Parathyroid adenoma (tissue), 2 donors: ENCODE measurements at regions not wholly inside any gene's neighbourhood (a gene's known extent, or its start where the extent isn't known, plus 50 kb on each side); places are given as distances from the start of the nearest gene placed in this dataset.

Experiments used
- H2AFZ ChIP-seq: fragments of 300-600 bp; sonication (generic); one replicate; pipeline ENCODE4 v1.7.0; 2017; ENCODE audit warnings: antibody characterized with exemption, mild to moderate bottlenecking
- H3K27ac ChIP-seq: fragments of 300-600 bp; sonication (generic); one replicate; pipeline ENCODE4 v1.7.0; 2017
- H3K27me3 ChIP-seq: fragments of 300-600 bp; sonication (generic); one replicate; pipeline ENCODE4 v1.7.0; 2017; ENCODE audit warnings: low read length; ENCODE audit not compliant: control insufficient read depth, insufficient read depth
- H3K36me3 ChIP-seq: fragments of 300-600 bp; sonication (generic); one replicate; pipeline ENCODE4 v1.7.0; 2017; ENCODE audit warnings: low read length; ENCODE audit not compliant: control insufficient read depth, insufficient read depth
- H3K4me1 ChIP-seq: fragments of 300-600 bp; sonication (generic); one replicate; pipeline ENCODE4 v1.7.0; 2017; ENCODE audit warnings: control low read depth
- H3K4me2 ChIP-seq: fragments of 300-600 bp; sonication (generic); one replicate; pipeline ENCODE4 v1.7.0; 2017; ENCODE audit warnings: low read length
- H3K4me3 ChIP-seq: fragments of 300-600 bp; sonication (generic); one replicate; pipeline ENCODE4 v1.7.0; 2017; ENCODE audit warnings: low read depth, low read length
- H3K79me2 ChIP-seq: fragments of 300-600 bp; sonication (generic); one replicate; pipeline ENCODE4 v1.7.0; 2017; ENCODE audit warnings: control low read depth
- H3K9ac ChIP-seq: fragments of 300-600 bp; sonication (generic); one replicate; pipeline ENCODE4 v1.7.0; 2017; ENCODE audit warnings: mild to moderate bottlenecking
- H3K9me3 ChIP-seq: fragments of 300-600 bp; sonication (generic); one replicate; pipeline ENCODE4 v1.7.0; 2017; ENCODE audit warnings: low read length; ENCODE audit not compliant: control insufficient read depth
- CTCF ChIP-seq: fragments of 300-600 bp; sonication (generic); IDR thresholded peaks from one replicate; pipeline ENCODE4 v1.7.0; 2017; ENCODE audit warnings: antibody characterized with exemption, mild to moderate bottlenecking
- donor health status: primary hyperparathyroidism.

- no peak overlapping the region for H3K4me2 ChIP-seq
- H3K9ac ChIP-seq, result no peak overlapping the region
- no peaks in the 10 kb centered on the region for H3K27me3 ChIP-seq
- no peaks in the 10 kb centered on the region for H3K9me3 ChIP-seq
- H2AFZ ChIP-seq, result no peak overlapping the region
- no peaks in the 10 kb centered on the region for H3K4me1 ChIP-seq
- H3K36me3 ChIP-seq, result no peaks in the 10 kb centered on the region
- no peak overlapping the region for H3K27ac ChIP-seq
- H3K4me3 ChIP-seq, result no peak overlapping the region
- no peak for TF ChIP-seq CTCF
- no peaks in the 10 kb centered on the region for H3K79me2 ChIP-seq
Observed at GRCh38 chr2:182616471-182617393, 99.3 kb upstream of the DNAJC10 start.

GRCh38 chr2:182618672-182619079 is 97.4 kb upstream of the DNAJC10 start:
- Histone ChIP-seq H3K27ac (no peak overlapping the region), H3K36me3 (no peaks in the 10 kb centered on the region), H3K9me3 (no peaks in the 10 kb centered on the region), H3K4me1 (no peaks in the 10 kb centered on the region), H3K79me2 (no peaks in the 10 kb centered on the region), H3K27me3 (no peaks in the 10 kb centered on the region), H3K9ac (no peak overlapping the region), H2AFZ (no peak overlapping the region), H3K4me3 (no peak overlapping the region), H3K4me2 (no peak overlapping the region)
- TF ChIP-seq CTCF, result no peak

DNA sequence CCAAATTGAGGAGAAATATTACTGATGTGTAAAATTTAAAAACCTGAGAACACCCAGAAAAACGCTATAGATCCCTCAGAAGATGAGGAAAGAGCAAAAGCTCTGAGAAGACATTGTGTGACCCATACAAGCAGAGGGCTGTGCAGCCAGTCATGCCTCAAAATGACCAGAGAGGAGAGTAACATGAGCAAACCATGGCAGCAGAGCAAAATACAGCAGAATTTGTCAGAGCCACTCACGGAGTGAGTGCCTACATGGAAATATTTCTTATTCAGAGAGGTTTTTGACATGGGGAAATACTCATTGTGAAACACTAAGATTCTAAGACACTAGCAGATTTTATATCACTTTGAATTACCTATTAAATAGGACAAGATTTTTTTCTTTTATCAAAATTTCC is 96.8 kb upstream of the DNAJC10 start:
- no peaks in the 10 kb centered on the region for H3K36me3 ChIP-seq
- no peaks in the 10 kb centered on the region for H3K79me2 ChIP-seq
- no peak overlapping the region for H3K4me2 ChIP-seq
- H3K4me1 ChIP-seq, result no peaks in the 10 kb centered on the region
- H2AFZ ChIP-seq, result no peak overlapping the region
- H3K9ac ChIP-seq, result no peak overlapping the region
- H3K27ac ChIP-seq, result no peak overlapping the region
- no peaks in the 10 kb centered on the region for H3K9me3 ChIP-seq
- no peak for TF ChIP-seq CTCF
- no peak overlapping the region for H3K4me3 ChIP-seq
- no peaks in the 10 kb centered on the region for H3K27me3 ChIP-seq

DNA sequence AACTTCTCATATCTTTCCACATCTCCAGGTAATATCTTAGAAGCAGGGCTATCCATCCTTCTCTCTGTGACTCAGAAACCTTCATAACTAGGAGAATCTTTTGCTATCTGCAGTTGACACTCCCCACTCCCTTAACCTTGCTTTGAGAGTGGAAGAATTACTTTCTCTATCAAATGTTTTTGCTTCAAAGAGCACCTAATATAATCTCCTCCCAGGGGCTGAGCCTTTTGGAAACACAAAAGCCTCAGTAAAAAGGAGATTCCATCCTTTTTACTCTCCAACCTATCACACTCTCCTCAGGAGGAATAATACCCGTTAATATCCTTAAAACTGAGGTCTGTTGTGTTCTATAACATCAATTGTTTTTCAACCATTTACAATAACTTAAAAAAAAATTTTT is 94.9 kb upstream of the DNAJC10 start:
- Histone ChIP-seq H3K36me3 (no peaks in the 10 kb centered on the region), H3K9ac (no peak overlapping the region), H3K79me2 (no peaks in the 10 kb centered on the region), H3K4me1 (no peaks in the 10 kb centered on the region), H3K27ac (no peak overlapping the region), H3K4me2 (no peak overlapping the region), H3K27me3 (no peaks in the 10 kb centered on the region), H3K9me3 (no peaks in the 10 kb centered on the region), H2AFZ (no peak overlapping the region), H3K4me3 (no peak overlapping the region)
- no peak for TF ChIP-seq CTCF

- Histone ChIP-seq H3K9me3 (no peaks in the 10 kb centered on the region), H3K4me1 (no peaks in the 10 kb centered on the region), H2AFZ (no peak overlapping the region), H3K27me3 (no peaks in the 10 kb centered on the region), H3K4me2 (no peak overlapping the region), H3K36me3 (no peaks in the 10 kb centered on the region), H3K9ac (no peak overlapping the region), H3K4me3 (no peak overlapping the region), H3K27ac (no peak overlapping the region), H3K79me2 (no peaks in the 10 kb centered on the region)
- TF ChIP-seq CTCF, result no peak
Observed at GRCh38 chr2:182621810-182622209, 94.2 kb upstream of the DNAJC10 start.
